Sigmoid colon (tissue), 6 donors: ENCODE measurements at regions not wholly inside any gene's neighbourhood (a gene's known extent, or its start where the extent isn't known, plus 50 kb on each side); places are given as distances from the start of the nearest gene placed in this dataset.
"Not testable (repeated sequence)": the region's sequence is repeated elsewhere in the genome, so short reads cannot be mapped to it uniquely, and the experiment has no call there.

Experiments
- DNase-seq: peaks from one replicate; pipeline ENCODE4 v3.0.0-alpha.2; 2019
- H3K27ac ChIP-seq, 4 donors: fragments of 200-600 bp; sonication (generic); one replicate each; pipeline ENCODE4 v1.5.1; 2016 to 2019; ENCODE audit warnings: mild to moderate bottlenecking in 1 of 4
- H3K27me3 ChIP-seq, 3 donors: fragments of 200-600 bp; sonication (generic); one replicate each; pipeline ENCODE4 v1.5.1; 2019; ENCODE audit warnings: mild to moderate bottlenecking in 1 of 3
- H3K36me3 ChIP-seq, 4 donors: fragments of 200-600 bp; sonication (generic); one replicate each; pipeline ENCODE4 v1.5.1; 2016 to 2019
- H3K4me1 ChIP-seq, 4 donors: fragments of 200-600 bp; sonication (generic); one replicate each; pipeline ENCODE4 v1.5.1; 2017 to 2019
- H3K4me3 ChIP-seq, 4 donors: fragments of 200-600 bp; sonication (generic); one replicate each; pipeline ENCODE4 v1.5.1; 2017 to 2019; ENCODE audit warnings: mild to moderate bottlenecking in 2 of 4, moderate library complexity in 1 of 4
- H3K9me3 ChIP-seq, 4 donors: fragments of 200-600 bp in 3 of 4; sonication (generic) in 3 of 4; one replicate each; pipeline versions ENCODE4 v1.5.1 to v1.6.1; 2013 to 2019
- EP300 ChIP-seq, 4 donors: sonication (generic); formaldehyde crosslinking; IDR thresholded peaks; one replicate each; pipeline ENCODE4 v1.6.1; 2017; ENCODE audit warnings: antibody characterized with exemption in 4 of 4
- POLR2A ChIP-seq, 2 donors: fragments of 450-650 bp; IDR thresholded peaks; one replicate each; pipeline ENCODE4 v1.6.1; 2016; ENCODE audit warnings: antibody characterized with exemption in 2 of 2, mild to moderate bottlenecking in 2 of 2, moderate library complexity in 2 of 2
- POLR2AphosphoS5 ChIP-seq, 4 donors: sonication (generic); formaldehyde crosslinking; IDR thresholded peaks; one replicate each; pipeline ENCODE4 v1.6.1; 2017; ENCODE audit warnings: antibody characterized with exemption in 4 of 4
- WGBS, 2 donors: extraction: QIAGEN DNeasy Blood & Tissue Kit; methylation state at CpG; one replicate each; pipeline ENCODE4 v1.1.7; 2013; 5-methylcytosine and 5-hydroxymethylcytosine counted together
- intact Hi-C: fragments of 100-400 bp; cut with DNase I; formaldehyde crosslinking; loops from one replicate; pipeline ENCODE4 v1.15.1; 2023
- TF ChIP-seq, protein P1 (sequence below), 4 experiments: fragments of 450-650 bp in 3 of 4; fragments of 200-600 bp in 1 of 4; IDR thresholded peaks; one replicate each; pipeline ENCODE4 v1.5.1; 2016 to 2019; ENCODE audit warnings: antibody characterized with exemption in 4 of 4, mild to moderate bottlenecking in 3 of 4, moderate library complexity in 2 of 4
- donor health status: healthy with polysubstance abuse.
- donor health status: healthy.

DNA sequence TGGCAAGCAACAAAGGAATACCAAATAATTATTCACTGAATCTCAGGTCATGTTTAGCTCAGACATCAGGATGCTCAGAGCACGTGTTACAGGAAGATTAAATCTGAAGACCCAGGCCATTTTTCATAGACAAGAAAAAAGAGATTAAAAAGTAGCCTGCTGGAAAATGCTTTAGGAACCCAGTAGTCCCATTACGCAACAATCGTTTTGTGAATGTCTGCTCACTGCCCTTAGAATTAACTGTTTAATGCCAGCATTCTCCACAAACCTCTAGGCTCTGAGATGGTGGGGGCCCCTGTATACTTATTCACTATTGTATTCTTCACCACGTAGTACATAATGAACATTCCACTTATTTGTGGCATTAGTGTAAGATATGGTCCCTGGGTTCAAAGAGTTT is 154.6 kb upstream of the NYAP2 start:
- 54 to 59% methylated on average over 4 of the region's 4 CpGs for WGBS, 2 donors
- Histone ChIP-seq H3K36me3 (no peaks in the 10 kb centered on the region), H3K9me3 (no peaks in the 10 kb centered on the region), H3K4me3 (no peak overlapping the region), H3K27ac (no peak overlapping the region), H3K27me3 (no peaks in the 10 kb centered on the region), H3K4me1 (no peaks in the 10 kb centered on the region)
- no peak for DNase-seq
- TF ChIP-seq EP300 (IDR thresholded peaks at IDR 0.05) (no peak), POLR2A (IDR thresholded peaks at IDR 0.05) (no peak), POLR2AphosphoS5 (IDR thresholded peaks at IDR 0.05) (no peak)
- TF ChIP-seq, protein P1, sequence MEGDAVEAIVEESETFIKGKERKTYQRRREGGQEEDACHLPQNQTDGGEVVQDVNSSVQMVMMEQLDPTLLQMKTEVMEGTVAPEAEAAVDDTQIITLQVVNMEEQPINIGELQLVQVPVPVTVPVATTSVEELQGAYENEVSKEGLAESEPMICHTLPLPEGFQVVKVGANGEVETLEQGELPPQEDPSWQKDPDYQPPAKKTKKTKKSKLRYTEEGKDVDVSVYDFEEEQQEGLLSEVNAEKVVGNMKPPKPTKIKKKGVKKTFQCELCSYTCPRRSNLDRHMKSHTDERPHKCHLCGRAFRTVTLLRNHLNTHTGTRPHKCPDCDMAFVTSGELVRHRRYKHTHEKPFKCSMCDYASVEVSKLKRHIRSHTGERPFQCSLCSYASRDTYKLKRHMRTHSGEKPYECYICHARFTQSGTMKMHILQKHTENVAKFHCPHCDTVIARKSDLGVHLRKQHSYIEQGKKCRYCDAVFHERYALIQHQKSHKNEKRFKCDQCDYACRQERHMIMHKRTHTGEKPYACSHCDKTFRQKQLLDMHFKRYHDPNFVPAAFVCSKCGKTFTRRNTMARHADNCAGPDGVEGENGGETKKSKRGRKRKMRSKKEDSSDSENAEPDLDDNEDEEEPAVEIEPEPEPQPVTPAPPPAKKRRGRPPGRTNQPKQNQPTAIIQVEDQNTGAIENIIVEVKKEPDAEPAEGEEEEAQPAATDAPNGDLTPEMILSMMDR (IDR thresholded peaks at IDR 0.05), result no peak
- intact Hi-C loops, result no loop called here

DNA sequence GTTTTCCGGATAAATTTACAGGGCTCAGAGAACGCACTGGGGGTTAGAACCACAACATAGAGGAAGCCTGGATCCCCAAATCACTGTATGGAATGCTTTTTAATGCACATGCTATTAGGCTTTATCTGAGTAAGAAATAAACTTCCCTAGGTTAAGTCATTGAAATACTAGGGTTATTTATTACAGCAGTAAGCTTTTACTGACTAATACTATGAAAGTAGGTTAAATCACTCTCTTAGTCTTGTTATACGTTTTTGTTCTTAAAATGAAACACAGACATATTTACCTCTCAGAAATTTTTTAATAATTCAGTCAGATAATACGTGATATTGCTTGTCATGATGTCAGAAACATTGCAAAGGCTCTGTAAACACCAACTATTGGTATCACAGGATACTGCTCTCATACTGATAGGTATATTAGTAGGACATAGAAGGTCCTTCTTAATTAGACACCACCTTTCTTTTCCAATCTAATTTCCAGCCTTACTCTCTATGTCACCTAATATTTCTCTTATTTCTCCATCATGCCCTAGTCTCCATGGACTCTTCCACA is 162.7 kb upstream of the NYAP2 start:
- WGBS, 2 donors, result 71 to 83% methylated on average over 4 of the region's 4 CpGs
- H3K36me3 ChIP-seq, result no peaks in the 10 kb centered on the region

DNA sequence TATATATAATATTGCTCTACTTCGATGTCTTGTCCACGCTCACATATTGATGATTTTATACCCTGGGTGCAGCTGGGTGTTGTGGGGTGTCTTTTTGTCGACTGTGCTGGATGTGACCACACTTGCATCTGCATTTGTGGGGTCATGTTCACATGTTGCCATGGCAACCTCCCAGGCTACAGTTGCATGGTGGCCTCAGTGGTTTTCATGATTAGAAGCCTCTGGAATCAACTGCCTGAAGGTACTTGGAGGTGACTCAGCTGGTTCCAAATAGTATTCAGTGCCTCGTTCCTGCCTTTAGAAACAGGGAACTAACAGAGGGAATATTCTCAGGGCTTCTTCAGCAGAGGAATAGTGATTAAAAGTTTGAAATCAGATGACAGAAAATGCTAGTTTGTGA is 166.3 kb upstream of the NYAP2 start:
- intact Hi-C loops, result no loop called here
- H3K4me3 ChIP-seq, result no peak overlapping the region
- WGBS, 2 donors, result 79 to 86% methylated on average over 4 of the region's 4 CpGs

More for the DNA sequence above, 162.7 kb upstream of the NYAP2 start:
- no peaks in the 10 kb centered on the region for H3K9me3 ChIP-seq
- no peaks in the 10 kb centered on the region for H3K27me3 ChIP-seq
- no peak for DNase-seq
- H3K4me1 ChIP-seq, result no peaks in the 10 kb centered on the region
- intact Hi-C loops, result no loop called here
- no peak overlapping the region for H3K27ac ChIP-seq
- no peak overlapping the region for H3K4me3 ChIP-seq
- TF ChIP-seq POLR2AphosphoS5 (IDR thresholded peaks at IDR 0.05) (no peak), POLR2A (IDR thresholded peaks at IDR 0.05) (no peak), EP300 (IDR thresholded peaks at IDR 0.05) (no peak)
- TF ChIP-seq, protein P1 (IDR thresholded peaks at IDR 0.05), result no peak

DNA sequence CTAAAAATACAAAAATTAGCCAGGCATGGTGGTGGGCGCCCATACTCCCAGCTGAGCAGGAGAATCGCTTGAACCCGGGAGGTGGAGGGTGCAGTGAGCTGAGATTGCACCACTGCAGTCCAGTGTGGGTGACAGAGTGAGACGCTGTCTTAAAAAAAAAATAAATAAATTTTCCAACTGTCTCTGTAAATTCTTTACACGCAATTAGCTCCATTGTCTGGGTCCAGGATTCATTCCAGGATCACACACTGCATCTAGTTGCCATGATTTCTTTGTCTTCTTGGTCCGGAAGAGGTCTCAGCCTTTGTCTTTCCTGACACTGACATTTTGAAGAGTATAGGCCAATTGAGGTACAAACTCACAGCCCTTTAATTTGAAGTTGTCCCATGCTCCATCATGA is 167.6 kb upstream of the NYAP2 start:
- no peaks in the 10 kb centered on the region for H3K9me3 ChIP-seq
- no peaks in the 10 kb centered on the region for H3K36me3 ChIP-seq
- 90 to 93% methylated on average over 6 of the region's 6 CpGs for WGBS, 2 donors
- H3K4me1 ChIP-seq, result no peaks in the 10 kb centered on the region
- H3K4me3 ChIP-seq, result no peak overlapping the region
- TF ChIP-seq, protein P1 (IDR thresholded peaks at IDR 0.05), result no peak
- TF ChIP-seq POLR2A (IDR thresholded peaks at IDR 0.05), result no peak
- TF ChIP-seq EP300 (IDR thresholded peaks at IDR 0.05), result no peak
- TF ChIP-seq POLR2AphosphoS5 (IDR thresholded peaks at IDR 0.05), result no peak
- H3K27ac ChIP-seq, result no peak overlapping the region
- H3K27me3 ChIP-seq, result no peaks in the 10 kb centered on the region
- no peak for DNase-seq
- intact Hi-C loops, result no loop called here

More for the DNA sequence above, 166.3 kb upstream of the NYAP2 start:
- H3K27me3 ChIP-seq, result no peaks in the 10 kb centered on the region
- H3K36me3 ChIP-seq, result no peaks in the 10 kb centered on the region
- TF ChIP-seq, protein P1 (IDR thresholded peaks at IDR 0.05), result no peak
- no peak for TF ChIP-seq POLR2AphosphoS5 (IDR thresholded peaks at IDR 0.05)
- no peak for TF ChIP-seq EP300 (IDR thresholded peaks at IDR 0.05)
- no peak for TF ChIP-seq POLR2A (IDR thresholded peaks at IDR 0.05)
- H3K27ac ChIP-seq, result no peak overlapping the region
- no peaks in the 10 kb centered on the region for H3K4me1 ChIP-seq
- no peak for DNase-seq
- no peaks in the 10 kb centered on the region for H3K9me3 ChIP-seq

DNA sequence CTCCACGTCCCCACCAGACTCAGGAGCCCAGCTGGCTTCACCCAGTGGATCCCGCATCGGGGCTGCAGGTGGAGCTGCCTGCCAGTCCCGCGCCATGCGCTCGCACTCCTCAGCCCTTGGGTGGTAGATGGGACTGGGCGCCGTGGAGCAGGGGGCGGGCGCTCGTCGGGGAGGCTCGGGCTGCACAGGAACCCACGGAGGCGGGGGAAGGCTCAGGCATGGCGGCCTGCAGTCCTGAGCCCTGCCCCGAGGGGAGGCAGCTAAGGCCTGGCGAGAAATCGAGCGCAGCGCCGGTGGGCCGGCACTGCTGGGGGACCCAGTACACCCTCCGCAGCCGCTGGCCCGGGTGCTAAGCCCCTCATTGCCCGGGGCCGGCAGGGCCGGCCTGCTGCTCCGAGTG is 170.2 kb upstream of the NYAP2 start:
- H3K27ac ChIP-seq, DNase-seq, H3K36me3 ChIP-seq, H3K9me3 ChIP-seq, H3K4me1 ChIP-seq, intact Hi-C loops, H3K27me3 ChIP-seq: not testable (repeated sequence)
- peak overlapping the region in 1 of 4 donors; percentile 13 for H3K4me3 ChIP-seq
- 94% methylated on average over 28 to 31 of the region's 31 CpGs for WGBS, 2 donors
